Activated CD8-positive, alpha-beta memory T cell treated with anti-CD3 and anti-CD28 coated beads, Interleukin-2, amount 10 ng/mL, durations not matched to agents 7 days and 5 days (primary cell): ENCODE measurements at regions not wholly inside any gene's neighbourhood (a gene's known extent, or its start where the extent isn't known, plus 50 kb on each side); places are given as distances from the start of the nearest gene placed in this dataset.
"Not testable (repeated sequence)": the region's sequence is repeated elsewhere in the genome, so short reads cannot be mapped to it uniquely, and the experiment has no call there.

ENCODE experiments used
- ATAC-seq: fragments of 150-1000 bp; cut with Tn5 transposase; one replicate; pipeline ENCODE4 v1.10.0; 2021; ENCODE audit warnings: moderate library complexity
- CTCF ChIA-PET: fragments of 350-600 bp; sonication (Branson Sonifier 250); formaldehyde crosslinking; loops from one replicate; lab custom pipeline; 2021; ENCODE audit warnings: antibody characterized with exemption; lab: Charles Lee
- DNase-seq: peaks from one replicate; pipeline ENCODE4 v3.0.0-alpha.2; 2020
- H3K27ac Mint-ChIP-seq: one replicate; pipeline ENCODE4 v1.8.0; 2021; ENCODE audit warnings: mild to moderate bottlenecking, mixed read lengths
- H3K27me3 Mint-ChIP-seq: one replicate; pipeline ENCODE4 v1.8.0; 2021; ENCODE audit warnings: mixed read lengths
- H3K36me3 Mint-ChIP-seq: one replicate; pipeline ENCODE4 v1.8.0; 2021; ENCODE audit warnings: mild to moderate bottlenecking, mixed read lengths
- H3K4me1 Mint-ChIP-seq: one replicate; pipeline ENCODE4 v1.8.0; 2021; ENCODE audit warnings: mixed read lengths
- H3K4me3 Mint-ChIP-seq: one replicate; pipeline ENCODE4 v1.8.0; 2021; ENCODE audit warnings: mild to moderate bottlenecking, moderate library complexity, mixed read lengths
- H3K9me3 Mint-ChIP-seq: one replicate; pipeline ENCODE4 v1.8.0; 2022; ENCODE audit warnings: low read depth, mixed read lengths

- no peak overlapping the region for H3K4me3 Mint-ChIP-seq
Measured at GRCh38 chr10:26621243-26621888, 76.1 kb upstream of the PDSS1 start.

GRCh38 chr10:26621889-26622711 lies 75.4 kb upstream of the PDSS1 start:
- Mint-ChIP-seq H3K9me3 (no peaks in the 10 kb centered on the region), H3K4me3 (no peak overlapping the region), H3K27ac (no peak overlapping the region), H3K36me3 (no peaks in the 10 kb centered on the region), H3K4me1 (peaks cover 3% of the 10 kb centered on the region), H3K27me3 (peaks cover 65% of the 10 kb centered on the region)
- CTCF ChIA-PET: interaction anchor here (1.2 kb wide), 1 partner anchor 49 kb away, joined by 3 read pairs; no protein-coding TSS in a partner anchor
- no peak for DNase-seq
- ATAC-seq: peak; percentile 71

More at GRCh38 chr10:26621243-26621888, 76.1 kb upstream of the PDSS1 start:
- Mint-ChIP-seq H3K27ac (no peak overlapping the region), H3K36me3 (no peaks in the 10 kb centered on the region), H3K27me3 (peaks cover 61% of the 10 kb centered on the region), H3K9me3 (no peaks in the 10 kb centered on the region), H3K4me1 (peaks cover 3% of the 10 kb centered on the region)
- CTCF ChIA-PET: interaction anchor here (0.9 to 1.2 kb wide), 2 partner anchors 50 to 260 kb away, joined by 3 read pairs; no protein-coding TSS in a partner anchor
- no peak for DNase-seq
- ATAC-seq: no peak

GRCh38 chr10:26622891-26623290 lies 74.6 kb upstream of the PDSS1 start:
- Mint-ChIP-seq H3K4me3 (no peak overlapping the region), H3K4me1 (peaks cover 3% of the 10 kb centered on the region), H3K9me3 (no peaks in the 10 kb centered on the region), H3K27ac (no peak overlapping the region), H3K36me3 (no peaks in the 10 kb centered on the region), H3K27me3 (peaks cover 71% of the 10 kb centered on the region)
- DNase-seq (no peak), ATAC-seq (no peak)
- CTCF ChIA-PET: no interaction called here

DNA sequence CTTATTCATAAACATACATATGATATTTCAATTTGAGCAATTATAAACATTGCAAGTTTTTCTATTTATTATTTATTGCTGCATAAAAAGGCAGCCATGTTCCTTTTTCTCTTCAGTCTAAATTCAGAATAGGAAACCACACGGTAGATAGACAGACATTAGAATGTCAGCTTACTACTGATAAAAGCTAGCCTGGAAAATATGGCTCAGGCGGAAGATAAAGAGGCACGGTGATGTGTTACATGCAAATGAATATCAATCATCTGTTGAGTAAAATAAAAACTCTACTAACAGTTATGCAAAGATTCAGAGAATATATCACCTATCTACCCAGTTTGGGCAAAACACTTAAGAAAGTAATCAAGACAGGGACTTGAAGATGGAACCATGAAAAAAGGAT lies 73.5 kb upstream of the PDSS1 start:
- Mint-ChIP-seq H3K9me3 (no peaks in the 10 kb centered on the region), H3K27ac (no peak overlapping the region), H3K4me3 (no peak overlapping the region), H3K36me3 (no peaks in the 10 kb centered on the region), H3K4me1 (peaks cover 7% of the 10 kb centered on the region), H3K27me3 (peaks cover 72% of the 10 kb centered on the region)
- CTCF ChIA-PET: no interaction called here
- DNase-seq: no peak
- no peak for ATAC-seq

DNA sequence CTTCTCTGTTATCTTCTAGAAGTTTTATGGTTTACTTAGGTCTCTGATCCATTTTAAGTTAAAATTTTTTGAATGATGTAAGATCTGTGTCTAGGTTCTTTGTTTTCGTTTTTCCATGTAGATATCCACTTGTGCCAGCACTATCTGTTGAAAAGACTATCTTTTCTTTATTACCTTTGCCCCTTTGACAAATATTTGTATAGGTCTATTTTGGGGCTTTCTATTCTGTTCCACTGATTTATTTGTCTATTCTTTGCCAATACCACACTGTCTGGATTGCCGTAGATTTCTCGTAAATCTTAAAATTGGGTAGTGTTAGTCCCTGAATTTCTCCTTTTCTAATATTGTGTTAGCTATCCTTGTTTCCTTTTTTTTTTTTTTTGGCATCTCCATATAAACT lies 71.4 kb upstream of the PDSS1 start:
- no peak for ATAC-seq
- CTCF ChIA-PET: no interaction called here
- no peak overlapping the region for H3K27ac Mint-ChIP-seq
- no peaks in the 10 kb centered on the region for H3K9me3 Mint-ChIP-seq
- H3K27me3 Mint-ChIP-seq: peaks cover 73% of the 10 kb centered on the region
- H3K4me1 Mint-ChIP-seq: peaks cover 7% of the 10 kb centered on the region
- DNase-seq: no peak
- H3K4me3 Mint-ChIP-seq: no peak overlapping the region
- H3K36me3 Mint-ChIP-seq: no peaks in the 10 kb centered on the region

DNA sequence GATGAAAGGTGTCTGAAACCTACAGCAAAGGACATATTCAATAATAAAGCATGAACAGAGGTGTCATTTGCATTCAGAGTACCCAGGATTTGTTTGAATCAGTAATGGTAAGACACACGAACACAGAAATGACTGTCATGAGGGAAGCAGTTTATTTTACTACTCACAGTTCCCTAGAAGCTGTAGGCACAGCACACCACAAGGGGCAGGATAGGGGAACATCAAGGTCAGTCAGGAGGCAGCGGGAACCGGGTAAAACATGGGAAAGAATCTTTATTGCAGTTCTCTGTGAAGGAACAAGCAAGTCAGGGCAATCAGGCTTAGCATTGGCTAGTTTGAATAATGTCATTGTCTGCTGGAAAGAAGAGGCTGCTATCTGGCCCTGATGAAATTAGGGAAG lies 70.2 kb upstream of the PDSS1 start:
- H3K36me3 Mint-ChIP-seq: no peaks in the 10 kb centered on the region
- CTCF ChIA-PET: no interaction called here
- no peaks in the 10 kb centered on the region for H3K9me3 Mint-ChIP-seq
- no peak overlapping the region for H3K27ac Mint-ChIP-seq
- DNase-seq (no peak), ATAC-seq (no peak)
- H3K27me3 Mint-ChIP-seq: peaks cover 64% of the 10 kb centered on the region
- H3K4me3 Mint-ChIP-seq: no peak overlapping the region
- peaks cover 7% of the 10 kb centered on the region for H3K4me1 Mint-ChIP-seq

DNA sequence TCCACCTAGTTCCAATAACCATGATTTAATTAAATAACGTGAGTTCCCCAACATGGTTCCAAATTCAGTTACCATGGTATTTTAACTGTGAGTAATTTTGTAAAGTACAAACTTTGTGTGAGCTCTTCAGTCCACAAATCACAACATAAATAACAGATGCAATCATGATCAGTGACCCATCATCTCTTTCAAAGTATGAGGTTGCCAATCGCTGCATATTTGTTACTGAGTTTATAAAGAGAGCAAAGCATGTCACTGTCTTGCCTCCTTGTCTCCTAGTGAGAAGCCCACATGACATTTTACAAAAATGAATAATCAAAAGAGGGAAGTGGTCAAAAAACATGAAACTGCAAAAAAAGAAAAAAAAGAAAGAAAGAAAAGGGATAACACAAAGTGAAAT lies 69.1 kb upstream of the PDSS1 start:
- no peaks in the 10 kb centered on the region for H3K9me3 Mint-ChIP-seq
- CTCF ChIA-PET: no interaction called here
- no peak for DNase-seq
- peaks cover 57% of the 10 kb centered on the region for H3K27me3 Mint-ChIP-seq
- no peaks in the 10 kb centered on the region for H3K36me3 Mint-ChIP-seq
- H3K4me3 Mint-ChIP-seq: no peak overlapping the region
- ATAC-seq: peak; percentile 60
- H3K4me1 Mint-ChIP-seq: peaks cover 3% of the 10 kb centered on the region
- H3K27ac Mint-ChIP-seq: no peak overlapping the region

DNA sequence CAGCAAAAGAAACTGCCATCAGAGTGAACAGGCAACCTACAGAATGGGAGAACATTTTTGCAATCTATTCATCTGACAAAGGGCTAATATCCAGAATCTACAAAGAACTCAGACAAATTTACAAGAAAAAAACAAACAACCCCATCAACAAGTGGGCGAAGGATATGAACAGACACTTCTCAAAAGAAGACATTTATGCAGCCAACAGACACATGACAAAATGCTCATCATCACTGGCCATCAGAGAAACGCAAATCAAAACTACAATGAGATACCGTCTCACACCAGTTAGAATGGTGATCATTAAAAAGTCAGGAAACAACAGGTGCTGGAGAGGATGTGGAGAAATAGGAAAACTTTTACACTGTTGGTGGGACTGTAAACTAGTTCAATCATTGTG lies 65.3 kb upstream of the PDSS1 start:
- CTCF ChIA-PET, H3K36me3 Mint-ChIP-seq, ATAC-seq, DNase-seq, H3K4me3 Mint-ChIP-seq, H3K9me3 Mint-ChIP-seq, H3K4me1 Mint-ChIP-seq, H3K27ac Mint-ChIP-seq: not testable (repeated sequence)
- H3K27me3 Mint-ChIP-seq: peaks cover 30% of the 10 kb centered on the region

GRCh38 chr10:26634111-26634510 lies 63.4 kb upstream of the PDSS1 start:
- H3K27ac Mint-ChIP-seq, DNase-seq, H3K4me3 Mint-ChIP-seq, ATAC-seq, H3K4me1 Mint-ChIP-seq, H3K36me3 Mint-ChIP-seq, CTCF ChIA-PET, H3K9me3 Mint-ChIP-seq: not testable (repeated sequence)
- H3K27me3 Mint-ChIP-seq: peaks cover 17% of the 10 kb centered on the region

DNA sequence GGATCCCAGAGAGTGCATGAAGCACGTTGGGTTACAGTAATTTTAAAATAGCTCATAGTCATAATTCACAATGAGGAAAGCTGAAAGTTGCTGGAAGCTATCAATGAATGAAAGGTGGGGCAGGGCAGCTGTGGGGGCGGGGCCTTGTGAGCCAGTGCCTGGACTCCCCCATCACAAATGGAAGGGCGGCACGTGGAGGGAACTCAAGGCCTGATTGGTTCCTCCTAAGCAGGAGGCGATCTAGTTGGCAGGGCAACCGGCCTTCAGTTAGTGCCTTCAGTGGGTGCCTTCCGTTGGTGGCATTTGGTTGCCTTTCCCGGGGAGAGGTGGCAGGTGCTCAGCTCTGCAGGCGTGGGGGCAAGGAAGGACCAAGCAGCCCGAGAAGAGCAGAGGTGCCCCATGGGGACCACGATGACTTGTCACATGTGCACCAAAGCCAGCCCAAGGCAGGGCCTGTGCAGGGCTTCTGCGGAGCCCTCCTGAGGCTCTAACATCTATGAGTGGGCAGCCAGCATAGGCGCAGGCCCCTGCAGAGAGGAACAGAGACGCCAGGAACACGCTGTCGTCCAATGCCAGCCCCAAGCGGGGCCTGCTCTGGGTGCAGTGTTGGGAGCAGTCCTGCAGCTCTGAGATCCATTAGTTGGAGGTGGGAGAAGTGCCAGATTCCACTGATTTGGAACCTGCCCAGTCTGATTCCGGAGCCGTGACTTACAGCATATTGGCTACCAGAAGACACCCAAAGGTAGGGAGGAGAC lies 59.8 kb upstream of the PDSS1 start:
- no peaks in the 10 kb centered on the region for H3K4me1 Mint-ChIP-seq
- peaks cover 6% of the 10 kb centered on the region for H3K27me3 Mint-ChIP-seq
- no peak for ATAC-seq
- CTCF ChIA-PET: no interaction called here
- DNase-seq: no peak
- H3K36me3 Mint-ChIP-seq: no peaks in the 10 kb centered on the region
- H3K27ac Mint-ChIP-seq: no peak overlapping the region
- H3K4me3 Mint-ChIP-seq: no peak overlapping the region
- H3K9me3 Mint-ChIP-seq: no peaks in the 10 kb centered on the region

- Mint-ChIP-seq H3K4me1 (no peaks in the 10 kb centered on the region), H3K27ac (no peak overlapping the region), H3K36me3 (no peaks in the 10 kb centered on the region), H3K4me3 (no peak overlapping the region), H3K9me3 (no peaks in the 10 kb centered on the region), H3K27me3 (peaks cover 6% of the 10 kb centered on the region)
- CTCF ChIA-PET: interaction anchor here (2.5 kb wide), 1 partner anchor 305 kb away, joined by 6 read pairs; no protein-coding TSS in a partner anchor
- ATAC-seq: no peak
- DNase-seq: no peak
Measured at GRCh38 chr10:26640391-26640790, 57.1 kb upstream of the PDSS1 start.

DNA sequence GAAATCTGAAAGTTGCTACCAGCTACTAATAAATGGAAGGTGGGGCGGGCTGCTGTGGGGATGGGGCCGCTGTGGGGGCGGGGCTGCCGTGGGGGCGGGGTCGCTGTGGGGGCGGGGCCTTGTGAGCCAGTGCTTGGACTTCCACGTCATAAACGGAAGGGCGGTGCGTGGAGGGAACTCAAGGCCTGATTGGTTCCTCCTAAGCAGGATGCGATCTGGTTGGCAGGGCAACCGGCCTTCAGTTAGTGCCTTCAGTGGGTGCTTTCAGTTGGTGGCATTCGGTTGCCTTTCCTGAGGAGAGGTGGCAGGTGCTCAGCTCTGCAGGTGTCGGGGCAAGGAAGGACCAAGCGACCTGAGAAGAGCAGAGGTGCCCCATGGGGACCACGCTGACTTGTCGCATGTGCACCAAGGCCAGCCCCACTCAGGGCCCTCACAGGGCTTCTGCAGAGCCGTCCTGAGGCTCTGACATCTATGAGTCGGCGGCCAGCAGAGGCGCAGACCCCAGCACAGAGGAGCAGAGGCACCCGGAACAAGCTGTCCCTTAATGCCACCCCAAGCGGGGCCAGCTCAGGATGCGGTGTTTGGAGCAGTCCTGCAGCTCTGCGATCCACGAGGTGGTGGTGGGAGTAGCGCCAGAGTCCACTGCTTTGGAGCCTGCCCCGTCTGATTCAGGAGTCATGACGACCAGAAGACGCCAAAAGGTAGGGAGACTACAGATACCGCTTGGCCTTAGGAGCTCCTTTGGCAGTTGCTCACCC lies 54.4 kb upstream of the PDSS1 start:
- no peaks in the 10 kb centered on the region for H3K9me3 Mint-ChIP-seq
- no peak overlapping the region for H3K4me3 Mint-ChIP-seq
- H3K36me3 Mint-ChIP-seq: no peaks in the 10 kb centered on the region
- H3K27ac Mint-ChIP-seq: no peak overlapping the region
- CTCF ChIA-PET: interaction anchor here (0.8 kb wide), 1 partner anchor 9 kb away, joined by 3 read pairs; no protein-coding TSS in a partner anchor
- DNase-seq: no peak
- ATAC-seq: no peak
- no peaks in the 10 kb centered on the region for H3K4me1 Mint-ChIP-seq
- H3K27me3 Mint-ChIP-seq: no peaks in the 10 kb centered on the region
